ENCODE measurements at regions not wholly inside any gene's neighbourhood (a gene's known extent, or its start where the extent isn't known, plus 50 kb on each side); places are given as distances from the start of the nearest gene placed in this dataset.

DNA sequence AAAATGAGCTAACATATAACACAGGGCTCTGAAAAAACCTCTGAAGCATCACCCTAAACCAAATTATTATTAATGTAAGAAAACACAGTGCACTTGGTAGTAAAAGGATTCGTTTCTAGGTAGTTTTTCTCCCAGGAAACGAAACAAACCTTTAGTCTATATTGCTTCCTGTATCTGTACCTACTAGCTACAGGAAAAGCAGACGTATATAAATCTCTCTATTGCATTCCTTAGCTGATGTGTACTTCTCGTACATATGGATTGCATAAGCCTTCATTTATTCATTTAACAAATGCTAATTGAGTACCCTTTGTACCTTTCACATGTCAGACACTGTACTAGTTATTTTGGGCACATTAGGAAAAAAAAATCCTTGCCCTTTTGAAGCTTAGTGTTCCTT lies 85.0 kb upstream of the RASA1 start:
- Histone ChIP-seq H3K4me3 (replicated peaks; ENCODE audit: insufficient read depth, low read length) (no peak overlapping the region), H3K27ac (replicated peaks) (no peak overlapping the region), H3K27me3 (ENCODE audit: insufficient read depth, poor library complexity, severe bottlenecking) (no peaks in the 10 kb centered on the region)
- no peak for DNase-seq (ENCODE audit: low read depth in 1 of 2, low spot score in 1 of 2)
- TF ChIP-seq POLR2AphosphoS5 (IDR thresholded peaks at IDR 0.05; ENCODE audit: low read depth) (no peak), SPI1 (IDR thresholded peaks at IDR 0.05; ENCODE audit: borderline replicate concordance, low read depth) (no peak), GABPA (IDR thresholded peaks at IDR 0.05; ENCODE audit: low read depth) (no peak)
- TF ChIP-seq, protein P1, sequence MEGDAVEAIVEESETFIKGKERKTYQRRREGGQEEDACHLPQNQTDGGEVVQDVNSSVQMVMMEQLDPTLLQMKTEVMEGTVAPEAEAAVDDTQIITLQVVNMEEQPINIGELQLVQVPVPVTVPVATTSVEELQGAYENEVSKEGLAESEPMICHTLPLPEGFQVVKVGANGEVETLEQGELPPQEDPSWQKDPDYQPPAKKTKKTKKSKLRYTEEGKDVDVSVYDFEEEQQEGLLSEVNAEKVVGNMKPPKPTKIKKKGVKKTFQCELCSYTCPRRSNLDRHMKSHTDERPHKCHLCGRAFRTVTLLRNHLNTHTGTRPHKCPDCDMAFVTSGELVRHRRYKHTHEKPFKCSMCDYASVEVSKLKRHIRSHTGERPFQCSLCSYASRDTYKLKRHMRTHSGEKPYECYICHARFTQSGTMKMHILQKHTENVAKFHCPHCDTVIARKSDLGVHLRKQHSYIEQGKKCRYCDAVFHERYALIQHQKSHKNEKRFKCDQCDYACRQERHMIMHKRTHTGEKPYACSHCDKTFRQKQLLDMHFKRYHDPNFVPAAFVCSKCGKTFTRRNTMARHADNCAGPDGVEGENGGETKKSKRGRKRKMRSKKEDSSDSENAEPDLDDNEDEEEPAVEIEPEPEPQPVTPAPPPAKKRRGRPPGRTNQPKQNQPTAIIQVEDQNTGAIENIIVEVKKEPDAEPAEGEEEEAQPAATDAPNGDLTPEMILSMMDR (IDR thresholded peaks at IDR 0.05; ENCODE audit: insufficient read depth, low read length): no peak
- TF ChIP-seq, protein P2, sequence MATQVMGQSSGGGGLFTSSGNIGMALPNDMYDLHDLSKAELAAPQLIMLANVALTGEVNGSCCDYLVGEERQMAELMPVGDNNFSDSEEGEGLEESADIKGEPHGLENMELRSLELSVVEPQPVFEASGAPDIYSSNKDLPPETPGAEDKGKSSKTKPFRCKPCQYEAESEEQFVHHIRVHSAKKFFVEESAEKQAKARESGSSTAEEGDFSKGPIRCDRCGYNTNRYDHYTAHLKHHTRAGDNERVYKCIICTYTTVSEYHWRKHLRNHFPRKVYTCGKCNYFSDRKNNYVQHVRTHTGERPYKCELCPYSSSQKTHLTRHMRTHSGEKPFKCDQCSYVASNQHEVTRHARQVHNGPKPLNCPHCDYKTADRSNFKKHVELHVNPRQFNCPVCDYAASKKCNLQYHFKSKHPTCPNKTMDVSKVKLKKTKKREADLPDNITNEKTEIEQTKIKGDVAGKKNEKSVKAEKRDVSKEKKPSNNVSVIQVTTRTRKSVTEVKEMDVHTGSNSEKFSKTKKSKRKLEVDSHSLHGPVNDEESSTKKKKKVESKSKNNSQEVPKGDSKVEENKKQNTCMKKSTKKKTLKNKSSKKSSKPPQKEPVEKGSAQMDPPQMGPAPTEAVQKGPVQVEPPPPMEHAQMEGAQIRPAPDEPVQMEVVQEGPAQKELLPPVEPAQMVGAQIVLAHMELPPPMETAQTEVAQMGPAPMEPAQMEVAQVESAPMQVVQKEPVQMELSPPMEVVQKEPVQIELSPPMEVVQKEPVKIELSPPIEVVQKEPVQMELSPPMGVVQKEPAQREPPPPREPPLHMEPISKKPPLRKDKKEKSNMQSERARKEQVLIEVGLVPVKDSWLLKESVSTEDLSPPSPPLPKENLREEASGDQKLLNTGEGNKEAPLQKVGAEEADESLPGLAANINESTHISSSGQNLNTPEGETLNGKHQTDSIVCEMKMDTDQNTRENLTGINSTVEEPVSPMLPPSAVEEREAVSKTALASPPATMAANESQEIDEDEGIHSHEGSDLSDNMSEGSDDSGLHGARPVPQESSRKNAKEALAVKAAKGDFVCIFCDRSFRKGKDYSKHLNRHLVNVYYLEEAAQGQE (IDR thresholded peaks at IDR 0.05; ENCODE audit: insufficient replicate concordance, low read depth): no peak

DNA sequence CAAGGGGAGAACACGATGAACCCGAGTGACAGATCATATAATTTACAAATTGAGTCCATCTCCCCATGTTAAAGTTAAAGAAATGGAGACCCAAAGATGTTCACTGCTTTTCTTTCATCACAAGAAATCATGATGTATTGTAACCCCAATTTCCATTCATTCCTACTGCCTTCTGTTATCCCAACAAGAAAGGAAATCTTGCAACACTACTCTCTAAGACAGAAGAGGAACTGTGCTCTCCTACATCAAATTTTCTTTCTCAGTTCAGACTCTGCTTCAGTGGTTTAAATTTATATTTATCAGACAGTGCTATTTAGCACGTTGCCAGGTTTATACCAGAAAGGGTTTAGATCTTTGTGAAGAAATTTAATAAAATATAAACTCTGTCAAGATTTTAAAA lies 83.8 kb upstream of the RASA1 start:
- TF ChIP-seq, protein P1 (IDR thresholded peaks at IDR 0.05; ENCODE audit: insufficient read depth, low read length): no peak
- TF ChIP-seq SPI1 (IDR thresholded peaks at IDR 0.05; ENCODE audit: borderline replicate concordance, low read depth) (peak; percentile 29; the same call in 1 of the 2 replicates), POLR2AphosphoS5 (IDR thresholded peaks at IDR 0.05; ENCODE audit: low read depth) (no peak)
- TF ChIP-seq, protein P2 (IDR thresholded peaks at IDR 0.05; ENCODE audit: insufficient replicate concordance, low read depth): no peak
- Histone ChIP-seq H3K27ac (replicated peaks) (no peak overlapping the region), H3K27me3 (ENCODE audit: insufficient read depth, poor library complexity, severe bottlenecking) (no peaks in the 10 kb centered on the region), H3K4me3 (replicated peaks; ENCODE audit: insufficient read depth, low read length) (no peak overlapping the region)
- no peak for DNase-seq (ENCODE audit: low read depth in 1 of 2, low spot score in 1 of 2)

DNA sequence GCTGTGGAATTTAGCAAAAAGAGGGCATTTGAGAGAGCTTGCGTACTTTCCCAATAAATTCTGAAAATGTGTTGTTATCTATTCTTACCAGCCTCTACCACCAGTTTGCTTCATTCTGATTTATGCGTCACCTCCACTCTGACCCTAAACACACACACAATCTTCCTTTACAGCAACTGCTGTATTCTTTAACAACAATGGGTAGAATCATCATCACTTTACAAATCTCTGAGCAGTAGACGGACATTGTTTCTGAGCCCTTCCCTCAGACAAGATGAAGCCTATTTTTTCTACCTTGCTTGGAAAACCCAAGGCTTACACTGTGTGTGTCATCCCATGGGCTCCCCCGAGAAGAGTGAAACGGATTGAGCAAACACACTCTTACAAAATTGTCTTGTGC lies 83.1 kb upstream of the RASA1 start:
- Histone ChIP-seq H3K27ac (replicated peaks) (no peak overlapping the region), H3K27me3 (ENCODE audit: insufficient read depth, poor library complexity, severe bottlenecking) (no peaks in the 10 kb centered on the region), H3K4me3 (replicated peaks; ENCODE audit: insufficient read depth, low read length) (no peak overlapping the region)
- no peak for DNase-seq (ENCODE audit: low read depth in 1 of 2, low spot score in 1 of 2)
- no peak for TF ChIP-seq SPI1 (IDR thresholded peaks at IDR 0.05; ENCODE audit: borderline replicate concordance, low read depth)
- TF ChIP-seq, protein P1 (IDR thresholded peaks at IDR 0.05; ENCODE audit: insufficient read depth, low read length): no peak

DNA sequence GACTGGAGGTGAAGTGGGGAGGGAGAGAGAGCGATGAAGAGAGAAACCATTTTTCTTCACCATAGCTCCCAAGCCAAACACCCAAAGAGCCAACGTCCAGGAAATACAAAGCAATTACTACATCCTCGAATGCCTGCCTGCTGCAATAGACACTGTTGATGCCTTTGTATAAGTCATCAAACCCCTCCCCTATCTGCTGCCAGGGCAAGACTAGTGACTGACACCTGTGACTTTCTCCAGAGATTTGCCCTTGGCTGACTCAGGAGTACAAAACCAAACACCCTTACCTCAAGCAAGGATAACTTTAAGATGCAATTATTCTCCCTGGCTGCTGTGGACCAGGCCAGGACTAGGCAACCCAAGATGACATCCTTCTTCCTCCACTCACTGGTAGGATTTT lies 81.8 kb upstream of the RASA1 start:
- H3K4me3 ChIP-seq (replicated peaks; ENCODE audit: insufficient read depth, low read length): no peak overlapping the region
- no peak for DNase-seq (ENCODE audit: low read depth in 1 of 2, low spot score in 1 of 2)
- TF ChIP-seq, protein P2 (IDR thresholded peaks at IDR 0.05; ENCODE audit: insufficient replicate concordance, low read depth): no peak
- TF ChIP-seq POLR2AphosphoS5 (IDR thresholded peaks at IDR 0.05; ENCODE audit: low read depth): no peak
- no peak overlapping the region for H3K27ac ChIP-seq (replicated peaks)
- no peaks in the 10 kb centered on the region for H3K27me3 ChIP-seq (ENCODE audit: insufficient read depth, poor library complexity, severe bottlenecking)

Measured in HL-60 (cell line).